GM18507 (cell line): ENCODE measurements at regions not wholly inside any gene's neighbourhood (a gene's known extent, or its start where the extent isn't known, plus 50 kb on each side); places are given as distances from the start of the nearest gene placed in this dataset.
"Not testable (repeated sequence)": the region's sequence is repeated elsewhere in the genome, so short reads cannot be mapped to it uniquely, and the experiment has no call there.

Experiments used
- DNase-seq: peaks from one replicate; pipeline ENCODE4 v3.0.0; 2011; ENCODE audit warnings: low read depth; ENCODE audit not compliant: insufficient read length; ENCODE audit errors: extremely low spot score
- FAIRE-seq: peaks from 2 replicates; lab custom pipeline; 2011; peaks lifted over from hg19 to GRCh38; lab: Jason Lieb, UNC

- not testable (repeated sequence) for FAIRE-seq, DNase-seq
Observed at GRCh38 chr1:867550-867949, 56.2 kb upstream of the SAMD11 start.

GRCh38 chr1:869499-870244 is 54.1 kb upstream of the SAMD11 start:
- DNase-seq = peak; percentile 58
- no peak for FAIRE-seq
